HepG2 (cell line): ENCODE measurements at regions not wholly inside any gene's neighbourhood (a gene's known extent, or its start where the extent isn't known, plus 50 kb on each side); places are given as distances from the start of the nearest gene placed in this dataset.

Source experiments
- KLF12 ChIP-seq: sonication (generic); formaldehyde crosslinking; IDR thresholded peaks from 2 replicates; pipeline ENCODE4 v1.4.0; 2020; ENCODE audit warnings: missing genetic modification reagents, borderline replicate concordance
- MAFK ChIP-seq, 2 experiments: IDR thresholded peaks in 1 of 2; conservative IDR thresholded peaks in 1 of 2; 2 replicates each; pipeline ENCODE4 v1.6.1; 2011; ENCODE audit warnings: improper control_type of control experiment in 2 of 2, low read length in 2 of 2
- MIER3 ChIP-seq: IDR thresholded peaks from 2 replicates; pipeline ENCODE4 v1.6.1; 2016; ENCODE audit warnings: missing compliant biosample characterization, borderline replicate concordance
- MYNN ChIP-seq: sonication (generic); formaldehyde crosslinking; IDR thresholded peaks from 2 replicates; pipeline ENCODE4 v1.4.0; 2020; ENCODE audit warnings: mild to moderate bottlenecking, low read depth, missing genetic modification reagents
- NR3C1 ChIP-seq: sonication (generic); formaldehyde crosslinking; IDR thresholded peaks from 2 replicates; pipeline ENCODE4 v1.4.0; 2020; ENCODE audit warnings: missing genetic modification reagents
- NRL ChIP-seq: sonication (generic); formaldehyde crosslinking; IDR thresholded peaks from 2 replicates; pipeline ENCODE4 v1.5.0; 2020; ENCODE audit warnings: missing genetic modification reagents, mild to moderate bottlenecking, moderate library complexity, borderline replicate concordance
- TCF12 ChIP-seq, 2 experiments: fragments of 450-650 bp in 1 of 2; sonication (generic) in 1 of 2; formaldehyde crosslinking in 1 of 2; IDR thresholded peaks; 2 replicates each; pipeline versions ENCODE4 v1.6.1 to v1.8.0; 2017 to 2022; ENCODE audit warnings: antibody characterized with exemption in 1 of 2, mild to moderate bottlenecking in 1 of 2, missing genetic modification reagents in 1 of 2, moderate library complexity in 1 of 2
- ZBTB37 ChIP-seq: sonication (generic); formaldehyde crosslinking; IDR thresholded peaks from 2 replicates; pipeline ENCODE4 v1.4.0; 2020; ENCODE audit warnings: mild to moderate bottlenecking, missing genetic modification reagents
- ZKSCAN5 ChIP-seq: sonication (generic); formaldehyde crosslinking; IDR thresholded peaks from 2 replicates; pipeline ENCODE4 v1.5.1; 2020; ENCODE audit warnings: mild to moderate bottlenecking, missing genetic modification reagents
- ZNF407 ChIP-seq: sonication (generic); formaldehyde crosslinking; IDR thresholded peaks from one replicate; pipeline ENCODE4 v1.5.1; 2020; ENCODE audit warnings: mild to moderate bottlenecking, missing genetic modification reagents; ENCODE audit errors: not compliant biosample characterization
- ZNF550 ChIP-seq: sonication (generic); formaldehyde crosslinking; IDR thresholded peaks from 2 replicates; pipeline ENCODE4 v1.4.0; 2020; ENCODE audit warnings: mild to moderate bottlenecking, missing genetic modification reagents, borderline replicate concordance
- ZNF556 ChIP-seq: sonication (generic); formaldehyde crosslinking; IDR thresholded peaks from 2 replicates; pipeline ENCODE4 v1.4.0; 2020; ENCODE audit warnings: mild to moderate bottlenecking, missing genetic modification reagents, borderline replicate concordance
- ZNF589 ChIP-seq: sonication (generic); formaldehyde crosslinking; conservative IDR thresholded peaks from 2 replicates; pipeline ENCODE4 v1.8.0; 2022; ENCODE audit warnings: mild to moderate bottlenecking, moderate library complexity, missing genetic modification reagents
- ZNF639 ChIP-seq: conservative IDR thresholded peaks from 2 replicates; pipeline ENCODE4 v1.6.1; 2018; ENCODE audit warnings: missing genetic modification reagents
- ZNF713 ChIP-seq: sonication (generic); formaldehyde crosslinking; IDR thresholded peaks from 2 replicates; pipeline ENCODE4 v1.4.0; 2020; ENCODE audit warnings: mild to moderate bottlenecking, missing genetic modification reagents
- ZNF816 ChIP-seq: sonication (generic); formaldehyde crosslinking; IDR thresholded peaks from 2 replicates; pipeline ENCODE4 v1.8.0; 2022; ENCODE audit warnings: missing genetic modification reagents, mild to moderate bottlenecking, borderline replicate concordance

GRCh38 chr2:134119713-134120405 is 134.0 kb upstream of the MGAT5 start (continued):
- peak; percentile 69 for TF ChIP-seq ZNF407 (CRISPR knock-in tag)
- no peak for TF ChIP-seq ZNF816 (CRISPR knock-in tag)
- TF ChIP-seq ZNF639 = no peak
- TF ChIP-seq TCF12 (IDR thresholded peaks at IDR 0.05) = no peak
- TF ChIP-seq TCF12 (CRISPR knock-in tag; IDR thresholded peaks at IDR 0.05) = peak; percentile 55; the same call in 1 of the 2 replicates
- no peak for TF ChIP-seq ZNF589 (CRISPR knock-in tag)
- no peak for TF ChIP-seq MIER3 (CRISPR knock-in tag)
- TF ChIP-seq MYNN = no peak
- TF ChIP-seq NRL (CRISPR knock-in tag) = no peak
- TF ChIP-seq ZKSCAN5 (CRISPR knock-in tag) = no peak
- TF ChIP-seq MAFK (conservative IDR thresholded peaks at IDR 0.05 in 1 of 2, IDR thresholded peaks at IDR 0.05 in 1 of 2; ENCODE audit: low read length in 2 of 2) = no peak
- peak; percentile 45; the same call in 1 of the 2 replicates for TF ChIP-seq KLF12
- TF ChIP-seq ZNF556 (CRISPR knock-in tag) = peak; percentile 87; the same call in 1 of the 2 replicates
- peak; percentile 92 for TF ChIP-seq ZBTB37 (CRISPR knock-in tag)
- no peak for TF ChIP-seq NR3C1 (CRISPR knock-in tag)
- 0 out of 2 replicates have a peak, but pooled peaks have one; percentile 59 for TF ChIP-seq ZNF713 (CRISPR knock-in tag)
- 0 out of 2 replicates have a peak, but pooled peaks have one; percentile 55 for TF ChIP-seq ZNF550
